Heart left ventricle (tissue), 13 donors: ENCODE measurements at regions not wholly inside any gene's neighbourhood (a gene's known extent, or its start where the extent isn't known, plus 50 kb on each side); places are given as distances from the start of the nearest gene placed in this dataset.

ENCODE experiments used
- POLR2A ChIP-seq, 2 donors: fragments of 450-650 bp; IDR thresholded peaks; one replicate each; pipeline ENCODE4 v1.6.1; 2017; ENCODE audit warnings: antibody characterized with exemption in 2 of 2, mild to moderate bottlenecking in 2 of 2, moderate library complexity in 2 of 2
- TF ChIP-seq, protein P1 (sequence below), 12 donors: fragments of 200-600 bp; sonication (generic) in 4 of 12; IDR thresholded peaks; one replicate each; pipeline versions ENCODE4 v1.5.0 to v1.8.0; 2018 to 2022; ENCODE audit warnings: antibody characterized with exemption in 12 of 12, mild to moderate bottlenecking in 5 of 12
- donor health status: ischemic (EF 13 %, LVEDD 7.1; RV severe dilation, severe dysfunction).
- donor health status: DM: no; HTN: yes; CAD: no.
- donor health status: DM: no; HTN: no; CAD: no.
- donor health status: ischemic (EF 25% LVEDD 6.9; RV normal size, moderate dysfunction).
- donor health status: ischemic (EF 25% LVEDD 5.7; RV mildly dilated, moderate dysfunction).
- donor health status: ischemic (EF 35%, LVEDD 5.7; RV mildly dilated, moderate dysfunction).
- donor health status: nonischemic (EF 11% LVEDD 7.7; RV severe dilation, severe dysfunction).
- donor health status: DM: yes; HTN: yes; CAD: no.
- donor health status: PGD.
- donor health status: ischemic (EF 29% LVEDD 5.4; RV normal size, mild dysfunction).
- donor health status: nonischemic (EF 23%, LVEDD 6.1; RV moderate dilation, normal function).

DNA sequence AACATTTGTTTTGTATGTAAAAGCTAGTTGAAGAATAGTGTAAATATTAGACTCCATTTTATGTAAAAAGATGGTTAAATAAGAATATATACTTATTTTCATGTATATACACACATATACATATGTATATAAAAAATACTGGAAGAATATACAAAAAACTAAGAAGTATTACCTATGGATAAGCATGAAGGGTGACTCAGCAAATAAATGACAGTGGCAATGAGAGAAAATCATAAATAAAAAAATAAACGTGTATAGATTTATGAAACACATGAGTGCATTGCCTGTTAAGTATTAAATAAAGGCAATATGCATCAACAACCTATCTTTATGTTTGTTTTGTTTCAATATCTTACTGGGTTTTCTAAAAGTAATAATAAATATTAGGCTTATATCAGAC is 435.3 kb downstream of the CYLC2 start:
- no peak for TF ChIP-seq POLR2A (IDR thresholded peaks at IDR 0.05)
- TF ChIP-seq, protein P1, sequence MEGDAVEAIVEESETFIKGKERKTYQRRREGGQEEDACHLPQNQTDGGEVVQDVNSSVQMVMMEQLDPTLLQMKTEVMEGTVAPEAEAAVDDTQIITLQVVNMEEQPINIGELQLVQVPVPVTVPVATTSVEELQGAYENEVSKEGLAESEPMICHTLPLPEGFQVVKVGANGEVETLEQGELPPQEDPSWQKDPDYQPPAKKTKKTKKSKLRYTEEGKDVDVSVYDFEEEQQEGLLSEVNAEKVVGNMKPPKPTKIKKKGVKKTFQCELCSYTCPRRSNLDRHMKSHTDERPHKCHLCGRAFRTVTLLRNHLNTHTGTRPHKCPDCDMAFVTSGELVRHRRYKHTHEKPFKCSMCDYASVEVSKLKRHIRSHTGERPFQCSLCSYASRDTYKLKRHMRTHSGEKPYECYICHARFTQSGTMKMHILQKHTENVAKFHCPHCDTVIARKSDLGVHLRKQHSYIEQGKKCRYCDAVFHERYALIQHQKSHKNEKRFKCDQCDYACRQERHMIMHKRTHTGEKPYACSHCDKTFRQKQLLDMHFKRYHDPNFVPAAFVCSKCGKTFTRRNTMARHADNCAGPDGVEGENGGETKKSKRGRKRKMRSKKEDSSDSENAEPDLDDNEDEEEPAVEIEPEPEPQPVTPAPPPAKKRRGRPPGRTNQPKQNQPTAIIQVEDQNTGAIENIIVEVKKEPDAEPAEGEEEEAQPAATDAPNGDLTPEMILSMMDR (IDR thresholded peaks at IDR 0.05): no peak
